HEK293 (cell line): ENCODE measurements at regions not wholly inside any gene's neighbourhood (a gene's known extent, or its start where the extent isn't known, plus 50 kb on each side); places are given as distances from the start of the nearest gene placed in this dataset.

Source experiments
- KLF17 ChIP-seq: fragments of 450-650 bp; formaldehyde crosslinking; IDR thresholded peaks from 2 replicates; pipeline ENCODE4 v1.5.1; 2016; ENCODE audit warnings: missing biosample characterization, missing genetic modification characterization
- KLF8 ChIP-seq: fragments of 450-650 bp; formaldehyde crosslinking; IDR thresholded peaks from 2 replicates; pipeline ENCODE4 v1.5.1; 2016; ENCODE audit warnings: missing biosample characterization, missing genetic modification characterization
- OSR2 ChIP-seq: fragments of 450-650 bp; formaldehyde crosslinking; IDR thresholded peaks from 2 replicates; pipeline ENCODE4 v1.5.1; 2016; ENCODE audit warnings: missing biosample characterization, missing genetic modification characterization
- PRDM10 ChIP-seq: fragments of 450-650 bp; formaldehyde crosslinking; IDR thresholded peaks from 2 replicates; pipeline ENCODE4 v1.5.1; 2016; ENCODE audit warnings: missing biosample characterization, missing genetic modification characterization
- RBAK ChIP-seq: fragments of 450-650 bp; formaldehyde crosslinking; IDR thresholded peaks from 2 replicates; pipeline ENCODE4 v1.5.1; 2016; ENCODE audit warnings: missing biosample characterization, missing genetic modification characterization
- ZBTB10 ChIP-seq: fragments of 450-650 bp; formaldehyde crosslinking; IDR thresholded peaks from 2 replicates; pipeline ENCODE4 v1.5.1; 2016; ENCODE audit warnings: missing biosample characterization, missing genetic modification characterization
- ZBTB11 ChIP-seq: fragments of 450-650 bp; formaldehyde crosslinking; conservative IDR thresholded peaks from 2 replicates; pipeline ENCODE4 v1.5.1; 2016; ENCODE audit warnings: low read depth, missing biosample characterization, missing genetic modification characterization
- ZBTB6 ChIP-seq: fragments of 450-650 bp; formaldehyde crosslinking; IDR thresholded peaks from 2 replicates; pipeline ENCODE4 v1.5.1; 2017; ENCODE audit warnings: missing biosample characterization, missing genetic modification characterization
- ZFHX2 ChIP-seq: fragments of 450-650 bp; formaldehyde crosslinking; conservative IDR thresholded peaks from 2 replicates; pipeline ENCODE4 v1.5.1; 2016; ENCODE audit warnings: missing biosample characterization, missing genetic modification characterization
- ZNF292 ChIP-seq: fragments of 450-650 bp; formaldehyde crosslinking; IDR thresholded peaks from 2 replicates; pipeline ENCODE4 v1.5.1; 2016; ENCODE audit warnings: low read depth, missing biosample characterization, missing genetic modification characterization, borderline replicate concordance
- ZNF302 ChIP-seq: fragments of 450-650 bp; formaldehyde crosslinking; IDR thresholded peaks from 2 replicates; pipeline ENCODE4 v1.5.1; 2016; ENCODE audit warnings: missing biosample characterization, missing genetic modification characterization, low read depth
- ZNF366 ChIP-seq: fragments of 450-650 bp; formaldehyde crosslinking; conservative IDR thresholded peaks from 2 replicates; pipeline ENCODE4 v1.5.1; 2016; ENCODE audit warnings: missing biosample characterization, missing genetic modification characterization
- ZNF394 ChIP-seq: fragments of 450-650 bp; formaldehyde crosslinking; IDR thresholded peaks from 2 replicates; pipeline ENCODE4 v1.5.1; 2016; ENCODE audit warnings: missing biosample characterization, missing genetic modification characterization, mild to moderate bottlenecking, moderate library complexity, borderline replicate concordance
- ZNF473 ChIP-seq: fragments of 450-650 bp; formaldehyde crosslinking; IDR thresholded peaks from 2 replicates; pipeline ENCODE4 v1.5.1; 2017; ENCODE audit warnings: missing biosample characterization, missing genetic modification characterization
- ZNF488 ChIP-seq: fragments of 450-650 bp; formaldehyde crosslinking; IDR thresholded peaks from 2 replicates; pipeline ENCODE4 v1.5.1; 2016; ENCODE audit warnings: missing biosample characterization, missing genetic modification characterization
- ZNF514 ChIP-seq: fragments of 450-650 bp; formaldehyde crosslinking; IDR thresholded peaks from 2 replicates; pipeline ENCODE4 v1.5.1; 2016; ENCODE audit warnings: missing biosample characterization, missing genetic modification characterization
- ZNF548 ChIP-seq: fragments of 450-650 bp; formaldehyde crosslinking; IDR thresholded peaks from 2 replicates; pipeline ENCODE4 v1.5.1; 2016; ENCODE audit warnings: missing biosample characterization, missing genetic modification characterization
- ZNF560 ChIP-seq: fragments of 450-650 bp; formaldehyde crosslinking; IDR thresholded peaks from 2 replicates; pipeline ENCODE4 v1.5.1; 2017; ENCODE audit warnings: missing biosample characterization, missing genetic modification characterization, borderline replicate concordance
- ZNF561 ChIP-seq: fragments of 450-650 bp; IDR thresholded peaks from 2 replicates; pipeline ENCODE4 v1.5.1; 2018; ENCODE audit warnings: missing biosample characterization, missing genetic modification characterization, borderline replicate concordance
- ZNF600 ChIP-seq: fragments of 450-650 bp; formaldehyde crosslinking; IDR thresholded peaks from 2 replicates; pipeline ENCODE4 v1.5.1; 2016; ENCODE audit warnings: missing biosample characterization, missing genetic modification characterization
- ZNF629 ChIP-seq: fragments of 450-650 bp; formaldehyde crosslinking; IDR thresholded peaks from 2 replicates; pipeline ENCODE4 v1.5.1; 2017; ENCODE audit warnings: missing biosample characterization, missing genetic modification characterization
- ZNF707 ChIP-seq: fragments of 450-650 bp; formaldehyde crosslinking; IDR thresholded peaks from 2 replicates; pipeline ENCODE4 v1.5.1; 2016; ENCODE audit warnings: missing biosample characterization, missing genetic modification characterization
- ZNF768 ChIP-seq: fragments of 450-650 bp; formaldehyde crosslinking; IDR thresholded peaks from 2 replicates; pipeline ENCODE4 v1.5.1; 2018; ENCODE audit warnings: missing biosample characterization, mild to moderate bottlenecking, missing genetic modification characterization
- ZNF792 ChIP-seq: fragments of 450-650 bp; formaldehyde crosslinking; IDR thresholded peaks from 2 replicates; pipeline ENCODE4 v1.5.1; 2016; ENCODE audit warnings: missing biosample characterization, missing genetic modification characterization
- ZSCAN30 ChIP-seq: fragments of 450-650 bp; IDR thresholded peaks from 2 replicates; pipeline ENCODE4 v1.5.1; 2018; ENCODE audit warnings: missing biosample characterization, mild to moderate bottlenecking, missing genetic modification characterization, moderate library complexity

GRCh38 chr3:73298243-73299183 is 237.1 kb downstream of the EBLN2 start (continued):
- peak; percentile 70 for TF ChIP-seq OSR2 (tag by site-specific recombination)
- no peak for TF ChIP-seq ZNF707 (tag by site-specific recombination)
- TF ChIP-seq ZNF514, result no peak
- no peak for TF ChIP-seq ZNF488 (tag by site-specific recombination)
- TF ChIP-seq ZBTB11 (tag by site-specific recombination), result no peak
- no peak for TF ChIP-seq ZBTB10 (tag by site-specific recombination)
- TF ChIP-seq ZNF292 (tag by site-specific recombination), result no peak
- no peak for TF ChIP-seq ZBTB6 (tag by site-specific recombination)
- TF ChIP-seq ZNF792 (tag by site-specific recombination), result no peak
- no peak for TF ChIP-seq RBAK (tag by site-specific recombination)
- TF ChIP-seq ZNF561 (tag by site-specific recombination), result peak; percentile 85
- no peak for TF ChIP-seq ZNF768
- TF ChIP-seq ZNF629 (tag by site-specific recombination), result no peak
- 0 out of 2 replicates have a peak, but pooled peaks have one; percentile 24 for TF ChIP-seq ZNF366
- TF ChIP-seq PRDM10 (tag by site-specific recombination), result peak; percentile 29; the same call in 1 of the 2 replicates
- no peak for TF ChIP-seq ZFHX2 (tag by site-specific recombination)
- no peak for TF ChIP-seq ZNF600 (tag by site-specific recombination)
- TF ChIP-seq KLF8 (tag by site-specific recombination), result no peak
- TF ChIP-seq ZNF548 (tag by site-specific recombination), result no peak
- no peak for TF ChIP-seq KLF17 (tag by site-specific recombination)
- TF ChIP-seq ZSCAN30 (tag by site-specific recombination), result peak; percentile 90
- TF ChIP-seq ZNF560 (tag by site-specific recombination), result no peak
- no peak for TF ChIP-seq ZNF394 (tag by site-specific recombination)
- TF ChIP-seq ZNF302 (tag by site-specific recombination), result no peak
- TF ChIP-seq ZNF473 (tag by site-specific recombination), result no peak
